A673 (cell line): ENCODE measurements at regions not wholly inside any gene's neighbourhood (a gene's known extent, or its start where the extent isn't known, plus 50 kb on each side); places are given as distances from the start of the nearest gene placed in this dataset.

ENCODE experiments used
- BruUV-seq: library from RNA; stranded (reverse); fragments of 400-500 nt; replicated peaks from 2 replicates; lab custom pipeline; 2021; lab: Mats Ljungman, UMichigan
- CTCF ChIA-PET: fragments of 300-600 bp; sonication (Branson Sonifier 250); formaldehyde crosslinking; loops from one replicate; lab custom pipeline; 2022; ENCODE audit warnings: antibody characterized with exemption; lab: Charles Lee
- POLR2A ChIA-PET: fragments of 300-600 bp; sonication (Branson Sonifier 250); formaldehyde crosslinking; loops from one replicate; lab custom pipeline; 2022; ENCODE audit warnings: antibody characterized with exemption; ENCODE audit not compliant: low non-redundant PET; lab: Charles Lee
- DNase-seq: peaks from one replicate; pipeline ENCODE4 v3.0.0-alpha.2; 2015; ENCODE audit warnings: low spot score
- H3K27ac ChIP-seq: fragments of 200-600 bp; sonication (generic); 2 replicates; pipeline ENCODE4 v1.5.1; 2016; ENCODE audit warnings: mixed run types, low read depth, mild to moderate bottlenecking, mixed read lengths, antibody characterized with exemption, low read length; ENCODE audit not compliant: poor library complexity, severe bottlenecking
- H3K27me3 ChIP-seq: fragments of 200-600 bp; sonication (generic); replicated peaks from 2 replicates; pipeline ENCODE4 v1.6.1; 2017; ENCODE audit warnings: mixed run types, low read depth, mild to moderate bottlenecking, mixed read lengths, antibody characterized with exemption, low read length; ENCODE audit not compliant: insufficient read depth, poor library complexity
- H3K36me3 ChIP-seq: fragments of 200-600 bp; sonication (generic); 2 replicates; pipeline ENCODE4 v1.6.1; 2016; ENCODE audit warnings: mixed run types, mild to moderate bottlenecking, mixed read lengths, antibody characterized with exemption, low read length; ENCODE audit not compliant: insufficient read depth, poor library complexity, severe bottlenecking
- H3K4me1 ChIP-seq: fragments of 200-600 bp; sonication (generic); 2 replicates; pipeline ENCODE4 v1.6.1; 2017; ENCODE audit warnings: mixed run types, mild to moderate bottlenecking, mixed read lengths, antibody characterized with exemption, low read length; ENCODE audit not compliant: insufficient read depth, poor library complexity, severe bottlenecking
- H3K4me3 ChIP-seq: fragments of 200-600 bp; sonication (generic); 2 replicates; pipeline ENCODE4 v1.5.1; 2016; ENCODE audit warnings: low read depth, mixed run types, mild to moderate bottlenecking, mixed read lengths, low read length; ENCODE audit not compliant: poor library complexity, severe bottlenecking
- H3K9me3 ChIP-seq: fragments of 200-600 bp; sonication (generic); 2 replicates; pipeline ENCODE4 v1.6.1; 2016; ENCODE audit warnings: mixed run types, low read depth, mild to moderate bottlenecking, mixed read lengths, antibody characterized with exemption, low read length; ENCODE audit not compliant: poor library complexity, severe bottlenecking
- CTCF ChIP-seq: fragments of 300-800, 200-600 bp; sonication (generic); conservative IDR thresholded peaks from 2 replicates; pipeline ENCODE4 v1.5.1; 2017; ENCODE audit warnings: low read depth, mild to moderate bottlenecking, antibody characterized with exemption, low read length, moderate library complexity, mixed read lengths
- EZH2 ChIP-seq: fragments of 200-600 bp; sonication (generic); IDR thresholded peaks from 2 replicates; pipeline ENCODE4 v1.6.1; 2017; ENCODE audit warnings: borderline replicate concordance, low read depth, mild to moderate bottlenecking, mixed read lengths, antibody characterized with exemption, low read length; ENCODE audit not compliant: poor library complexity, severe bottlenecking
- intact Hi-C: fragments of 100-400 bp; cut with micrococcal nuclease; formaldehyde crosslinking; loops from one replicate; pipeline ENCODE4 v1.10.0; 2022; ENCODE audit not compliant: unreplicated experiment

DNA sequence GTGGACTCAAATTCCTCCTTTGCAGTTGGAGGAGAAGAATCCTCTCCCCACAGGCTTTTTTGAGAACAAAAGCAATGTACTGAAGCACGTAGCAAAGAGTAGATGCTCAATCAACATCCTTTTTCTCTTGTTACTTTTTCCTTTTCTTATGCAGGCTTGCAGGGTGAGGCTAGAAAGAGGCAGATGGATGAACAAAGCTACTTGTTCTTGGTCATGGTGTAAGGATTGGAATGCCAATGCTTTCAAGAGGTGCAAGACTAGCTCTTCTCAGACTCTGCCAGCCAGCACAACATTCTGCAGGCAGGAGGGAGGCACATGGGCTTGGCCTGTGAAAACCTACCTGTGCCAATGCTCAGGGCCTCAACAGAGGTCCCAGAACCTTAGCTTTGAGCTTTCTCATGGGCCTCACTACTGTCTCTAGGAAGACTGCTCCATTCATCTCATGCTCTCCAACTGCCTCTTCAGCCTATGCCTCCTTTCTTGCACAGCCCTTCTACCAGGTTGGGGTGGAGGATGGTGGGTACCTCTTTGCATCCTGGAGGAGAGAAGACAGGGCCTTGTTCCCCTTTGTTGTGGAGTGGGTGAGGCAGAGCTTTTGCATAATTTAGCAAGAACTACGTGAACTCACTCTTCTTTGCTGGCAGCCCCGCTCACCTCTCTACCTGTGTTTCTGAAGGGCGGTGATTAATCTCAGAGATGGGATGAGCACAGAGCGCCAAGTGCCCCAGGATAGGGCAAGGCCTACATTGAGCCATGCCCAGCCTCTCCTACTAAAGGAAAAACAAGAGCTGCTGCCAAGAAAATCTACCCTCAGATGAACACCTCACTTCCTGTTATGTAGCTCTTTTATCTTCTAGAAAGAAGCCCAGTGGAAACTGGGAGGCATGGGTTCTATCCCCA lies 1119.7 kb downstream of the VRK1 start:
- Histone ChIP-seq H3K4me3 (no peak overlapping the region), H3K36me3 (no peaks in the 10 kb centered on the region), H3K27me3 (no peaks in the 10 kb centered on the region), H3K9me3 (no peaks in the 10 kb centered on the region), H3K4me1 (no peaks in the 10 kb centered on the region), H3K27ac (no peak overlapping the region)
- DNase-seq, result no peak
- intact Hi-C loops, result no loop called here
- TF ChIP-seq EZH2, result no peak
- TF ChIP-seq CTCF, result no peak
- BruUV-seq, result no TSS peak
- ChIA-PET CTCF (no interaction called here), POLR2A (no interaction called here)

GRCh38 chr14:97920201-97920600 lies 1123.0 kb downstream of the VRK1 start:
- Histone ChIP-seq H3K27ac (no peak overlapping the region), H3K36me3 (no peaks in the 10 kb centered on the region), H3K4me1 (no peaks in the 10 kb centered on the region), H3K9me3 (no peaks in the 10 kb centered on the region), H3K27me3 (no peaks in the 10 kb centered on the region), H3K4me3 (no peak overlapping the region)
- CTCF ChIA-PET, result no interaction called here
- no TSS peak for BruUV-seq
- POLR2A ChIA-PET, result interaction anchor here (0.6 kb wide), 1 partner anchor 194 kb away, joined by 3 read pairs; no protein-coding TSS in a partner anchor
- TF ChIP-seq CTCF, result no peak
- no peak for TF ChIP-seq EZH2
- no peak for DNase-seq
- intact Hi-C loops, result no loop called here

DNA sequence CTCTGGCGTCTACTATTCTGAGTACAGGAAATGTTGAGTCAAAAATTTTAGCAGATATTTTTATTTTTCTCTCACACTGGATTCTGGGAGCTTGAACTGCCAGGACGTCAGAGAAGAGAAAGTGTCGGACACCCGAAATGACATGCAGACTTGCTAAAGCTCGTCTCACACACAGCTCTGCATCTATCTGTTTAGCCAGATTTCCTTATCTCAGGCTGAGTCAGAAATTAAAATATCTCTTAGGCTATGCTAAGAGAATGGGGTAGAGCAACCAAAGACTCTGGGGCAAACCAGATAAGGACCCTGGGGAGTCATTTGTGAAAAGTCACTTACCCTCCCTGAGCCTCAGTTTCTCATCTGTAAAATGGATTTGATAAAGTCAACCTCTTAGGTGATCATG lies 1124.1 kb downstream of the VRK1 start:
- Histone ChIP-seq H3K9me3 (no peaks in the 10 kb centered on the region), H3K4me3 (no peak overlapping the region), H3K27ac (no peak overlapping the region), H3K36me3 (no peaks in the 10 kb centered on the region), H3K27me3 (no peaks in the 10 kb centered on the region), H3K4me1 (no peaks in the 10 kb centered on the region)
- intact Hi-C loops, result no loop called here
- POLR2A ChIA-PET, result no interaction called here
- no peak for DNase-seq
- BruUV-seq, result no TSS peak
- CTCF ChIA-PET, result no interaction called here
- TF ChIP-seq EZH2, result no peak
- TF ChIP-seq CTCF, result no peak
